DND-41 (cell line): ENCODE measurements at regions not wholly inside any gene's neighbourhood (a gene's known extent, or its start where the extent isn't known, plus 50 kb on each side); places are given as distances from the start of the nearest gene placed in this dataset.

Source experiments
- ATAC-seq: fragments of 200-7000 bp; cut with Tn5 transposase; 3 replicates; pipeline ENCODE4 v1.9.1; 2021; ENCODE audit warnings: low read depth; ENCODE audit not compliant: insufficient read depth
- DNase-seq: peaks from one replicate; pipeline ENCODE4 v3.0.0-alpha.2; 2020
- H2AFZ ChIP-seq: 2 replicates; pipeline ENCODE4 v1.6.0; 2012; ENCODE audit warnings: low read depth, low read length
- H3K27ac ChIP-seq: 2 replicates; pipeline ENCODE4 v1.5.1; 2012; ENCODE audit warnings: low read length, inconsistent platforms
- H3K27me3 ChIP-seq: fragments of 200-600 bp; sonication (generic); 2 replicates; pipeline ENCODE4 v1.6.0; 2012; ENCODE audit warnings: low read length, mild to moderate bottlenecking, inconsistent platforms; ENCODE audit not compliant: insufficient read depth, poor library complexity
- H3K36me3 ChIP-seq: 2 replicates; pipeline ENCODE4 v1.5.1; 2012; ENCODE audit warnings: low read length, inconsistent platforms; ENCODE audit not compliant: insufficient read depth
- H3K4me1 ChIP-seq: 2 replicates; pipeline ENCODE4 v1.5.1; 2012; ENCODE audit warnings: mild to moderate bottlenecking, low read length; ENCODE audit not compliant: insufficient read depth
- H3K4me2 ChIP-seq: 2 replicates; pipeline ENCODE4 v1.6.0; 2012; ENCODE audit warnings: mild to moderate bottlenecking, moderate library complexity, low read length, inconsistent platforms; ENCODE audit not compliant: insufficient read depth
- H3K4me3 ChIP-seq, 2 experiments: fragments of 200-600 bp in 1 of 2; shearing (Covaris generic) in 1 of 2; 2 replicates each; pipeline ENCODE4 v1.5.1; 2012 to 2016; ENCODE audit warnings: inconsistent platforms in 2 of 2, low read length in 2 of 2, mild to moderate bottlenecking in 2 of 2, low read depth in 1 of 2, moderate library complexity in 1 of 2
- H3K79me2 ChIP-seq: 2 replicates; pipeline ENCODE4 v1.6.0; 2012; ENCODE audit warnings: low read length, inconsistent platforms; ENCODE audit not compliant: insufficient read depth
- H3K9ac ChIP-seq: 2 replicates; pipeline ENCODE4 v1.6.0; 2012; ENCODE audit warnings: low read depth, mild to moderate bottlenecking, inconsistent platforms, low read length, moderate library complexity
- H3K9me3 ChIP-seq: 2 replicates; pipeline ENCODE4 v1.5.1; 2012; ENCODE audit warnings: low read length, moderate library complexity, mild to moderate bottlenecking, inconsistent platforms; ENCODE audit not compliant: insufficient read depth, severe bottlenecking
- H4K20me1 ChIP-seq: 2 replicates; pipeline ENCODE4 v1.6.0; 2012; ENCODE audit warnings: low read length; ENCODE audit not compliant: insufficient read depth
- CTCF ChIP-seq: IDR thresholded peaks from 2 replicates; pipeline ENCODE4 v1.5.1; 2012; ENCODE audit warnings: borderline replicate concordance, low read length, moderate library complexity, mild to moderate bottlenecking; ENCODE audit not compliant: poor library complexity, severe bottlenecking; ENCODE audit errors: extremely low read depth
- EZH2 ChIP-seq: IDR thresholded peaks from 3 replicates; pipeline ENCODE4 v1.6.1; 2012; ENCODE audit warnings: borderline replicate concordance, low read depth, mild to moderate bottlenecking, moderate library complexity, low read length, inconsistent platforms; ENCODE audit not compliant: severe bottlenecking

DNA sequence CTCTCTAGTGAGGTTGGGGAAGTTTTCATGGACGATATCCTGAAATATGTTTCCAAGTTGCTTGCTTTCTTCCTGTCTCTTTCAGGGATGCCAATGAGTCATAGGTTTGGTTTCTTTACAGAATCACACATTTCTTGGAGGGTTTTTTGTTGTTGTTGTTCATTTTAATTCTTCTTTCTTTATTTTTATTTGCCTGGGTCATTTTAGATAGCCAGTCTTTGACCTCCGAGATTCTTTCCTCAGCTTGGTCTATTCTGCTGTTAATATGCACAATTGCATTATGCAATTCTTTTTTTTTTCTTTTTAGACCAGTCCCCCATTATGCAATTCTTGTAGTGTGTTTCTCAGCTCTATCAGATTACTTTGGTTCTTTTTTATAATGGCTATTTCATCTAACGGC, 338.9 kb downstream of the AEBP2 start:
- H3K9me3 ChIP-seq, result no peaks in the 10 kb centered on the region
- no peaks in the 10 kb centered on the region for H3K79me2 ChIP-seq
- H3K9ac ChIP-seq, result no peak overlapping the region
- H3K36me3 ChIP-seq, result no peaks in the 10 kb centered on the region
- H3K27ac ChIP-seq, result no peak overlapping the region
- ATAC-seq, result no peak
- H3K4me1 ChIP-seq, result no peaks in the 10 kb centered on the region
- H3K4me3 ChIP-seq, result no peak overlapping the region
- no peak for DNase-seq
- no peaks in the 10 kb centered on the region for H4K20me1 ChIP-seq
- TF ChIP-seq EZH2 (no peak), CTCF (no peak)
- H3K27me3 ChIP-seq, result peaks cover 3% of the 10 kb centered on the region
- H2AFZ ChIP-seq, result no peak overlapping the region
- H3K4me2 ChIP-seq, result no peak overlapping the region

DNA sequence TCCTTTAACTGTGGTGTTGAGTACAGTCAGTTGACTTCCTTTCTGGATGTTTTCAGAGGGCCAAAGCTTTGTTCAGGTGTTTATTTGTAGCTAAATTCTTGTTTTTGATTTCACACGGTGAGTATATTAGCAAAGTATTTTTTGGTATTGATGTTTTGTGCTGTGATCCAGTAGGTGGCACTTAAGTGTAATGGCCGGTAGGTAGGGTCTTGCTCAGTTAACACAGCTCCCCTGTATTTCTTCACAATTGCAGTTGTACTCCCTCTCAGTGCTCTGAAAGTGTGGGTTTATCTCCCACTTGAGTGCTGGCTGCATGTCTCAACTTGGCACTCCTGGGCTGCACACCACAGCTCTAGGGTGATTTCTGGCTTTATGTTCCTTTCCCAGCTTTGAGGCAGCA, 339.5 kb downstream of the AEBP2 start:
- Histone ChIP-seq H3K27me3 (peaks cover 3% of the 10 kb centered on the region), H3K27ac (no peak overlapping the region), H2AFZ (no peak overlapping the region), H4K20me1 (no peaks in the 10 kb centered on the region), H3K9me3 (no peaks in the 10 kb centered on the region), H3K36me3 (no peaks in the 10 kb centered on the region), H3K79me2 (no peaks in the 10 kb centered on the region), H3K4me2 (no peak overlapping the region), H3K4me3 (no peak overlapping the region), H3K4me1 (no peaks in the 10 kb centered on the region), H3K9ac (no peak overlapping the region)
- no peak for DNase-seq
- TF ChIP-seq EZH2, result no peak
- TF ChIP-seq CTCF, result no peak
- ATAC-seq, result no peak

DNA sequence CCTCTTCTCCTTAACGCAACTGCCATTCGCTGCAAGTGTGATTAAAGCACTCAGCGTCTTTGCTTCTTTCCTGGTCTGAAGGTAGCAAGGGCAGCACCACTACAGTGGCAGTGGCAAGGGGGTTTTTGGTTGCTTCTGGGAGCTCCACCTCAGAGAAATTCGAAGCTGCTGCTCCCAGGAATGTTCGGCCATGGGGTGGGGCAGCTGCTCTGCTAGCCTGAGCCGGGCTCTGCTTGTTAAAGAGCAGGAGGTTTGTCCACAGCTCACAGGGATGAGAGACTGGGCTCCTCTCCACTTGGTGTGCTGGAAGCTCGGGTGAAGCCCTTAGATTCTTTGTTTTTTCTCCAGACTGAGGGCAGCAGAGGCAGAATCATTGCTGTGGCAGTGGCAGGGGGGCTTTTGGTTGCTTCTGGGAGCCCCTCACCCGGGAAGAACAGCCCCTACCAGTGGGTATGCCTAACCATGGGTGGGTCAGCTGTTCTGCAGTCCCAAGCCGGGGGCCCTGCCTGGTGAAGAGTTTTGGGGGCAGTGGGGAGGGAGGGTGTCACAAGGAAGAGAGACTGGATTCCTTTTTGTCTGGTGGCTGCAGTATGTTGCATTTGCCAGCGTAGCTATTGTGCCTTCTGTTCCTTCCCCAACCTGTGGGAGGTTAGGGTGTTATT, 340.2 kb downstream of the AEBP2 start:
- no peak for ATAC-seq
- Histone ChIP-seq H3K4me2 (no peak overlapping the region), H3K4me1 (no peaks in the 10 kb centered on the region), H2AFZ (no peak overlapping the region), H3K79me2 (no peaks in the 10 kb centered on the region), H3K9ac (no peak overlapping the region), H3K9me3 (no peaks in the 10 kb centered on the region), H3K4me3 (no peak overlapping the region), H3K27me3 (peaks cover 3% of the 10 kb centered on the region), H4K20me1 (no peaks in the 10 kb centered on the region), H3K27ac (no peak overlapping the region), H3K36me3 (no peaks in the 10 kb centered on the region)
- no peak for DNase-seq
- TF ChIP-seq CTCF (no peak), EZH2 (no peak)
